ENCODE measurements at regions not wholly inside any gene's neighbourhood (a gene's known extent, or its start where the extent isn't known, plus 50 kb on each side); places are given as distances from the start of the nearest gene placed in this dataset.

DNA sequence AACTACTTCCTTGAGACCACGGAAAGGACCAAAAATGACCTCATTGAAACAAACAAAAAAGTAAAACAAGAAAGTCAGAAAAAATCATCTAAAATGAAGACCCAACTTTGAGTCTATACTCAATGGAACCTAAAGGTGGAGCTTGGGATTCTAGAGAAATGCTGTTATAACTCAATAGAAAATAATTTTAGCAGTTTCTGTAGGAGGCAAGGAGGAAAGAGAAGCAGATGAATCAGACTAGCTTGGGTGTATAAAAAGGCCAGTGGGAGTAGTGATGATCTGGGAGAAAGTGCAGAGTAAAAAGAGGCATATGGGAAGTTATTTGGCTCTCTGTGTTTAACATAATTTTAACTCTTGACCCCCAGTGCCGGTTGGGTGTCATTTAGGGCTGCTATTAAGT is 94.4 kb downstream of the TMCO5A start:
- TF ChIP-seq TAF1 (IDR thresholded peaks at IDR 0.05; ENCODE audit: low read depth, low read length): no peak
- no peak for TF ChIP-seq SPI1 (IDR thresholded peaks at IDR 0.05; ENCODE audit: low read depth, low read length)
- no peak for FAIRE-seq

GRCh38 chr15:38029736-38030135 is 95.3 kb downstream of the TMCO5A start:
- FAIRE-seq: no peak
- no peak for TF ChIP-seq SPI1 (IDR thresholded peaks at IDR 0.05; ENCODE audit: low read depth, low read length)
- TF ChIP-seq POU2F2 (IDR thresholded peaks at IDR 0.05; ENCODE audit: low read depth, low read length): no peak
- DNase-seq (ENCODE audit: insufficient read length, low spot score): no peak

More for the DNA sequence above, 94.4 kb downstream of the TMCO5A start:
- DNase-seq (ENCODE audit: insufficient read length, low spot score): no peak

DNA sequence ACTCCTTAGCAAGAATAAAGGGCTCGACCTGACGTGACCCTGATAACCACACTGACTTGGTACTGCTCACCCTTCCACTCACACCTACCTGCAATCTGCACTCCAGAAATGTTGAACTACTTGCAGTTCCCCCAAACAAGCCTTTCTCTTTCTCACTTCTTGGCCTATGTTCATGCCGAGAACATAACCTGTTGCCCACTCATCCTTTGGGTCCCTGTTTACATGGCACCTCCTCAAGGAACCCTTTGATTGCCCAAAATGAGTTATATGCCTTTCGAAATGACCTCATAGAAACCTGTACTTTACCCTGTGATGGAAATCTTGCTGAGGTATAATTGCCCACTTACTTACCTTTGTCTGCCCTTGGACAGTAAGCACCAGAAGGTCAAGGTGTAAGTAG is 96.2 kb downstream of the TMCO5A start:
- FAIRE-seq: no peak
- TF ChIP-seq SPI1 (IDR thresholded peaks at IDR 0.05; ENCODE audit: low read depth, low read length): no peak
- no peak for TF ChIP-seq POLR2AphosphoS5 (IDR thresholded peaks at IDR 0.05; ENCODE audit: low read depth, low read length)
- no peak for TF ChIP-seq POU2F2 (IDR thresholded peaks at IDR 0.05; ENCODE audit: low read depth, low read length)
- TF ChIP-seq TAF1 (IDR thresholded peaks at IDR 0.05; ENCODE audit: low read depth, low read length): no peak
- TF ChIP-seq PAX5 (IDR thresholded peaks at IDR 0.05; ENCODE audit: insufficient read depth, low read length, severe bottlenecking): no peak
- TF ChIP-seq POLR2A (IDR thresholded peaks at IDR 0.05; ENCODE audit: low read depth, low read length): no peak
- DNase-seq (ENCODE audit: insufficient read length, low spot score): no peak

- TF ChIP-seq TAF1 (IDR thresholded peaks at IDR 0.05; ENCODE audit: low read depth, low read length): no peak
- no peak for TF ChIP-seq POLR2A (IDR thresholded peaks at IDR 0.05; ENCODE audit: low read depth, low read length)
- no peak for TF ChIP-seq POLR2AphosphoS5 (IDR thresholded peaks at IDR 0.05; ENCODE audit: low read depth, low read length)
- TF ChIP-seq SPI1 (IDR thresholded peaks at IDR 0.05; ENCODE audit: low read depth, low read length): no peak
- no peak for TF ChIP-seq POU2F2 (IDR thresholded peaks at IDR 0.05; ENCODE audit: low read depth, low read length)
- no peak for TF ChIP-seq PAX5 (IDR thresholded peaks at IDR 0.05; ENCODE audit: insufficient read depth, low read length, severe bottlenecking)
- DNase-seq (ENCODE audit: insufficient read length, low spot score): no peak
- FAIRE-seq: no peak
Observed at GRCh38 chr15:38035701-38036100, 101.3 kb downstream of the TMCO5A start.

DNA sequence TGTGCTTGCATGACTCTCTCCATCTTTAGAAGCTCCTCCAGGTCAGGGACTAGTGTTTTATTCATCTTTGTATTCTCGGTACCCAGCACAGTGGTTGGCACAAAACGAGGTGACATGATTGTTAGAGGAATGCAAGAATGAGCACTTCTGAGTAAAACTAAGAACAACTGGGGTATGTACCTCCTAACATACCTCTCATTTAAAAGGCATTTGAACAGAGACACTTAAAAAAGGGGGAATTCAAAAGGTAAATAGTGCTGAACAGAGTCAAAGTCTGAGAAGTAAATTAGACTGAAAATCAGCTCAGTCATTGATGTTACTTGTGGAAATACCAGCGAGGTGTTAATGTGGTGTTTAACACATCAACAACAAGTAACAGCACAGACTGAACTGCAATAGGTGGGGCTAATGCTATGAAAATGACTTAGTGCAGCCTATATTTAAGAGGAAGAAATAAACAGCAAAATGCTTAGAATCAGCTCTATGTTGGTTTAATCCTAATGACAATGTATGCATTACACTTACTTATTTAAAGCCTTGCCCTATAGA is 102.4 kb downstream of the TMCO5A start:
- FAIRE-seq: no peak
- TF ChIP-seq SPI1 (IDR thresholded peaks at IDR 0.05; ENCODE audit: low read depth, low read length): no peak
- TF ChIP-seq POLR2A (IDR thresholded peaks at IDR 0.05; ENCODE audit: low read depth, low read length): no peak
- TF ChIP-seq TAF1 (IDR thresholded peaks at IDR 0.05; ENCODE audit: low read depth, low read length): no peak
- no peak for TF ChIP-seq POU2F2 (IDR thresholded peaks at IDR 0.05; ENCODE audit: low read depth, low read length)

GRCh38 chr15:38038659-38039442 is 104.4 kb downstream of the TMCO5A start:
- TF ChIP-seq POU2F2 (IDR thresholded peaks at IDR 0.05; ENCODE audit: low read depth, low read length): no peak
- TF ChIP-seq POLR2A (IDR thresholded peaks at IDR 0.05; ENCODE audit: low read depth, low read length): no peak
- TF ChIP-seq TAF1 (IDR thresholded peaks at IDR 0.05; ENCODE audit: low read depth, low read length): no peak
- no peak for TF ChIP-seq SPI1 (IDR thresholded peaks at IDR 0.05; ENCODE audit: low read depth, low read length)
- TF ChIP-seq POLR2AphosphoS5 (IDR thresholded peaks at IDR 0.05; ENCODE audit: low read depth, low read length): no peak
- TF ChIP-seq PAX5 (IDR thresholded peaks at IDR 0.05; ENCODE audit: insufficient read depth, low read length, severe bottlenecking): no peak
- DNase-seq (ENCODE audit: insufficient read length, low spot score): no peak
- no peak for FAIRE-seq

More for the DNA sequence above, 102.4 kb downstream of the TMCO5A start:
- no peak for DNase-seq (ENCODE audit: insufficient read length, low spot score)

DNA sequence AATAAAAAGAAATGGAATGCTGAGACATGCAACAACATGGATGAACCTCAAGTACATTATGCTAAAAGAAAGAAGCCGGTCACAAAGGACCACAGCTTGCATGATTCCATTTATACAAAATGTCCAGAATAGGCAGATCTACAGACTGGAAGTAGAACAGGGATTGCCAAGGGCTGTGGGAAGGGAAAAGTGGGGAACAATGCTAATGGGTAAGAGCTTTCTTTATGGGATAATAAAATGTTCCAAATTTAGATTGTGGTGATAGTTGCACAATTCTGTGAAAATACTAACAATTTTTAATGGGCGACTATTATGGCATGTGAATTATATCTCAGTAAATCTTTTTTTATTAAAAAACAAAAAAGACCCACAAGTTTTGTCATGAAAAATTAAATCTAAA is 106.2 kb downstream of the TMCO5A start:
- no peak for TF ChIP-seq POU2F2 (IDR thresholded peaks at IDR 0.05; ENCODE audit: low read depth, low read length)
- TF ChIP-seq POLR2AphosphoS5 (IDR thresholded peaks at IDR 0.05; ENCODE audit: low read depth, low read length): no peak
- no peak for TF ChIP-seq TAF1 (IDR thresholded peaks at IDR 0.05; ENCODE audit: low read depth, low read length)
- no peak for TF ChIP-seq POLR2A (IDR thresholded peaks at IDR 0.05; ENCODE audit: low read depth, low read length)
- no peak for TF ChIP-seq PAX5 (IDR thresholded peaks at IDR 0.05; ENCODE audit: insufficient read depth, low read length, severe bottlenecking)
- no peak for TF ChIP-seq SPI1 (IDR thresholded peaks at IDR 0.05; ENCODE audit: low read depth, low read length)
- DNase-seq (ENCODE audit: insufficient read length, low spot score) (no peak), FAIRE-seq (no peak)

DNA sequence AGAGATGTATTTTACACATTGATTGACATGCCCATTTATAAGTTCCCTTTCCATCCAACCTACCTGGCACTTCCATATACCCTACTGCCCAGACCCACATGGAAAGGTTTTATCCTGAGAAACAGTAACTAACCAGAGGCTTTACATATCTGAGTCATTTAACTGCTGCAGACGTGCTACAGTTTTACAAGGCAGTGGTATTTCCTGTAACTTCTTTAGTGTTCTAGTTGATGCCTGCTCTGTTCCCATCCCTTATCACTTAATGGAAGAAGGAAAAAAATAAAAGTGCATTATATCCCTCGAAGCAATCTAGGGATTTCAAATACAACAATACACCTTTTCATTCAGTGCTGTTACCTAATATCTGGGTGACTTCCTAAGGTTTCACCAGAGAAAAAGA is 107.1 kb downstream of the TMCO5A start:
- DNase-seq (ENCODE audit: insufficient read length, low spot score) (no peak), FAIRE-seq (peak; percentile 9)
- TF ChIP-seq POU2F2 (IDR thresholded peaks at IDR 0.05; ENCODE audit: low read depth, low read length): no peak
- TF ChIP-seq PAX5 (IDR thresholded peaks at IDR 0.05; ENCODE audit: insufficient read depth, low read length, severe bottlenecking): no peak
- no peak for TF ChIP-seq SPI1 (IDR thresholded peaks at IDR 0.05; ENCODE audit: low read depth, low read length)
- TF ChIP-seq POLR2AphosphoS5 (IDR thresholded peaks at IDR 0.05; ENCODE audit: low read depth, low read length): no peak
- no peak for TF ChIP-seq POLR2A (IDR thresholded peaks at IDR 0.05; ENCODE audit: low read depth, low read length)
- TF ChIP-seq TAF1 (IDR thresholded peaks at IDR 0.05; ENCODE audit: low read depth, low read length): no peak

DNA sequence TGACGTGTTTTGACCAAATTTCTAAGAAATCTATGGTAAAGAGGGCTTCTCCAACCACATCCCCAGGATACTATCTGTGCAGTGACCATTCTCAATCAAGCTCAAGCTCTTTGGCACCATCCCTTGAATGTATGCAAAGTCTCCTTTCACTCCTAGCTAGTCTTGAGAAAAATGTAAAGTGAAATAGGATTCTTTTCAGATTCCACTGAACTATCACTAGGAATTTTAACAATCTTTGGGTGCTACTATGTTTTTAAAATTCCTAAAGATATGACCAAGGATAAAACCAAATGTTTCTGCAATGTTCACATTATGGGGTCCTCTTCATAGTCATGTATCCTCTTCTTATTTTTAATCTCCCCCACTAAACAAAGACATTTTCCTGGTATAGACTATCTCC is 107.8 kb downstream of the TMCO5A start:
- TF ChIP-seq POLR2AphosphoS5 (IDR thresholded peaks at IDR 0.05; ENCODE audit: low read depth, low read length) (no peak), TAF1 (IDR thresholded peaks at IDR 0.05; ENCODE audit: low read depth, low read length) (no peak), SPI1 (IDR thresholded peaks at IDR 0.05; ENCODE audit: low read depth, low read length) (no peak), PAX5 (IDR thresholded peaks at IDR 0.05; ENCODE audit: insufficient read depth, low read length, severe bottlenecking) (no peak), POU2F2 (IDR thresholded peaks at IDR 0.05; ENCODE audit: low read depth, low read length) (no peak), POLR2A (IDR thresholded peaks at IDR 0.05; ENCODE audit: low read depth, low read length) (no peak)
- FAIRE-seq (no peak), DNase-seq (ENCODE audit: insufficient read length, low spot score) (no peak)

Data from GM12891 (cell line).